AG09319 (cell line): ENCODE measurements at regions not wholly inside any gene's neighbourhood (a gene's known extent, or its start where the extent isn't known, plus 50 kb on each side); places are given as distances from the start of the nearest gene placed in this dataset.

Experiments used
- DNase-seq: peaks from one replicate; pipeline ENCODE4 v3.0.0-alpha.2; 2010; ENCODE audit warnings: low read depth; ENCODE audit errors: extremely low read depth
- TF ChIP-seq, protein P1 (sequence below): IDR thresholded peaks from 2 replicates; pipeline ENCODE4 v1.5.1; 2011; ENCODE audit warnings: low read depth, mild to moderate bottlenecking, inconsistent platforms, low read length, moderate library complexity

DNA sequence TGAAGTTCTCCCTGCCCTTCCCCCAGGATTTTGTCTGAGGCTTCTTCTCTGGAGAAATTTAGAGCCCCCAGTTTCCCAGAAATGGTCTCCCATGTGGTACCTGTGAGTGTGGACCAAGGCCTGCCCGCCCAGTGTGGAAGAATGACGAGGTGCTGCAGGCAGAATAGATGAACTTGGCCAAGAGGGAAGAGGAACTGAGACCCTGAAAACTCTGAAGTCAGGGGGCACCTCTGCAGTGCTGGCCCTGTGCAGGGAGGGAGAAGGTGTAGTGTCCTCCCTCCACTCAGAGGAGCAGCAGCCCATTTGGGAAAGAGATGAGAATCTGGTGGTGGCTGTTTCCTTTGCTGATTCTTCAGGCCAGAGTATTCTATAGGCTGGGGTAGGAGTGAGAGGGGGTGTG lies 115.2 kb upstream of the PCGF5 start:
- TF ChIP-seq, protein P1, sequence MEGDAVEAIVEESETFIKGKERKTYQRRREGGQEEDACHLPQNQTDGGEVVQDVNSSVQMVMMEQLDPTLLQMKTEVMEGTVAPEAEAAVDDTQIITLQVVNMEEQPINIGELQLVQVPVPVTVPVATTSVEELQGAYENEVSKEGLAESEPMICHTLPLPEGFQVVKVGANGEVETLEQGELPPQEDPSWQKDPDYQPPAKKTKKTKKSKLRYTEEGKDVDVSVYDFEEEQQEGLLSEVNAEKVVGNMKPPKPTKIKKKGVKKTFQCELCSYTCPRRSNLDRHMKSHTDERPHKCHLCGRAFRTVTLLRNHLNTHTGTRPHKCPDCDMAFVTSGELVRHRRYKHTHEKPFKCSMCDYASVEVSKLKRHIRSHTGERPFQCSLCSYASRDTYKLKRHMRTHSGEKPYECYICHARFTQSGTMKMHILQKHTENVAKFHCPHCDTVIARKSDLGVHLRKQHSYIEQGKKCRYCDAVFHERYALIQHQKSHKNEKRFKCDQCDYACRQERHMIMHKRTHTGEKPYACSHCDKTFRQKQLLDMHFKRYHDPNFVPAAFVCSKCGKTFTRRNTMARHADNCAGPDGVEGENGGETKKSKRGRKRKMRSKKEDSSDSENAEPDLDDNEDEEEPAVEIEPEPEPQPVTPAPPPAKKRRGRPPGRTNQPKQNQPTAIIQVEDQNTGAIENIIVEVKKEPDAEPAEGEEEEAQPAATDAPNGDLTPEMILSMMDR, result no peak
- no peak for DNase-seq

- TF ChIP-seq, protein P1, result no peak
- DNase-seq, result no peak
These were observed 111.6 kb upstream of the PCGF5 start for GRCh38 chr10:91108820-91109219.

DNA sequence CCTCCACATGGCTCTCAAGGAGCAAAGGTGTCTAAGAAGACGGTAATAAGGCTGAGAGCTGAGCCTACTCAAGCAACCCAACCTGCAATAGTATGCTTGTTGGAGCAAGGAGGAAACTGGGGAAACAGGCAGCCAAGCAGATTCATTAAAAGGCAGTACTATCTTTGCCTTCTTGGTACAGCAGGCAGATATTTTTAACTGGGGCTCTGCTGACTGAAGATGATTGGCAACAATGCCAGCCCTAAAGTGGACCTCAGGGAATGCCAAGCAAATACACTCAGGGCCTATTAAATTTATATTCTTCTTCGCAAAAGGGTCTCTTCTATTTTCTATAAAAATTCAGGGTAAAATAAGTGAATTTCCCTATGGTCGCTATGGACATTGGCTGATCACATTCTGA lies 109.4 kb upstream of the PCGF5 start:
- no peak for DNase-seq
- TF ChIP-seq, protein P1, result no peak

DNA sequence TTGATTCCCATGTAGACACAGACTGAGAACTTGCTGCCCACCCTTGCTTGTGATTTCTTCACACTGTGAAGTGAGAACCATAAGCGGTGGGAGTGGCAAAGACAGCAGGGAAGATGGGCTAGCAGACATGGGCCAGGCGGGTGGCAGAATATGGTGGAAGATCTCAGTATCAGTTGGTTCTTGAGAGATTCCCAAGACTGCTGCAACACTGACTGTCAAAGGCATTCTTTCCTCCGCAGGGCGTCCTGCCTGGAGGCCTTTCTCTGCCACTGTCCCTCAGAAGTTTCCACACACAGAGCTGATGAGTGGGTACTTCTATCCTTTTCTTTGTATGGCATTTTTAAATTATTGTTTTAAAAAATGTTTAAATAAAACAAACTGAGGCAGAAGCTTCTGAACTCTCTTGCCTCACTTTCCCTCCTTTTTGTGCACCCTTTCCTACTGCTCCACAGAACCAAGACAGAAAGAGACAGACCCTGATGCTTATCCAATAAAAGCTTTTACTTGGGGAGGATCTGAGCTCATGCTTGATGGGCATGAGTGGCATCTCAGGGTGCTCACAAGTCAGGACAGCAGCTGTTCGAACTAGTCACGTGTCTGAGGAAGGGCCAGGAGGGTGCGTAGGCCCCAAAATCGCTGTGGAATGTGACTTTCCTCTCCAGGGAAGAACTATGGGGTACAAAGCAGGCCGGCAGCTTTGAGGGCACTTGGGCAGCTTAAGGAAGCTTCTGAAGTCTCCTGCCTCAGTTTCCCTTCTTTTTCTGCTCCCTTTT lies 104.7 kb upstream of the PCGF5 start:
- DNase-seq, result no peak
- TF ChIP-seq, protein P1, result no peak

- TF ChIP-seq, protein P1, result no peak
- no peak for DNase-seq
These were observed 103.0 kb upstream of the PCGF5 start for GRCh38 chr10:91117505-91117904.

DNA sequence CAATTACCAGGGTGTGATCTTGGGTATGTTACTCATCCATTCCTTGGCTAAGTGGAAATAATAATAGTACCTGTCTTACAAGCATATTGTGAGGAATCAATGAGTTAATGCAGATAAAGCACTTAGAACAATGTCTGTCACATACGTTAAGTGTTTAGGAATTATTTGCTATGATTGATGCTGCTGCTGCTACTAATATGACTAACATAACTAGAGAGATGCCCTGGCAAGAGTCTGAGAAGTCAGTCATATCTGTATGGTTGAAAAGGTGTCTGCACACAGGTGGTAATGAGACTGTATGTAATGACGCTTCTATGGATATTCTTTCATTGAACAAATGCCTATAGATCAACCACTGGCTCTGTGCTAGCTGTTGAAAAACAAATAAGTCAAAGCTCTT lies 100.1 kb upstream of the PCGF5 start:
- no peak for DNase-seq
- TF ChIP-seq, protein P1, result no peak

DNA sequence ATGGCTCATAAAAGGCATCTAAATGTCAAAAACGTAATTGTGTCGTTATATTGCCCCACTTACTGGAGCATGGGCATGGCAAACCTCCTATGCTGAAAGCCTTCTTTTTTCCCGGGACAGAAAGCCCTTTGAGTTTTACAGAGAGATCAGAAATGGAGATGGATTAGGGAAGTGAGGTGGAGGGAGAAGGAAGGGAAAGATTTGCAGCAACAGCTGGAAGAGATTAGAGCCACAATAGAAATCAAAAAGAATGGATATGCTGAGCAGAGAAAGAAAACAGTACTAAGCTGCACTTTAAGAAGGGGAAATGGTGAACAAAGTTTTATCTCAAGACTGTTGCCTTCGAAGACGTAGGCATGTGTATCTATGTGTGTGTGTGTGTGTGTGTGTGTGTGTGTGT lies 97.2 kb upstream of the PCGF5 start:
- DNase-seq, result no peak
- TF ChIP-seq, protein P1, result no peak
